H9 (cell line): ENCODE measurements at regions not wholly inside any gene's neighbourhood (a gene's known extent, or its start where the extent isn't known, plus 50 kb on each side); places are given as distances from the start of the nearest gene placed in this dataset.

Experiments used
- DNase-seq: peaks from one replicate; pipeline ENCODE4 v3.0.0-alpha.2; 2017
- H2AFZ ChIP-seq: one replicate; pipeline ENCODE4 v1.6.1; 2013; ENCODE audit warnings: mild to moderate bottlenecking, low read length, control low read depth, moderate library complexity
- H2AK5ac ChIP-seq: 2 replicates; pipeline ENCODE4 v1.6.1; 2013; ENCODE audit warnings: low read length, control low read depth, mixed read lengths; ENCODE audit not compliant: insufficient read length
- H2BK120ac ChIP-seq: one replicate; pipeline ENCODE4 v1.6.1; 2013; ENCODE audit warnings: low read depth, mild to moderate bottlenecking, low read length, control low read depth, inconsistent platforms; ENCODE audit not compliant: poor library complexity, severe bottlenecking
- H2BK12ac ChIP-seq: 2 replicates; pipeline ENCODE4 v1.6.1; 2013; ENCODE audit warnings: low read length, control low read depth, mixed read lengths, low read depth; ENCODE audit not compliant: insufficient read length
- H2BK15ac ChIP-seq: 2 replicates; pipeline ENCODE4 v1.6.1; 2013; ENCODE audit warnings: low read depth, low read length, control low read depth
- H2BK20ac ChIP-seq: one replicate; pipeline ENCODE4 v1.6.1; 2013; ENCODE audit warnings: low read depth, mild to moderate bottlenecking, low read length, control low read depth, inconsistent platforms; ENCODE audit not compliant: poor library complexity, severe bottlenecking
- H2BK5ac ChIP-seq: 2 replicates; pipeline ENCODE4 v1.6.1; 2013; ENCODE audit warnings: low read length, control low read depth, mixed read lengths; ENCODE audit not compliant: insufficient read length
- H3K14ac ChIP-seq: 2 replicates; pipeline ENCODE4 v1.6.1; 2013; ENCODE audit warnings: low read length, control low read depth; ENCODE audit not compliant: insufficient read depth
- H3K18ac ChIP-seq: 2 replicates; pipeline ENCODE4 v1.6.1; 2013; ENCODE audit warnings: low read depth, mild to moderate bottlenecking, mixed read lengths, low read length, control low read depth; ENCODE audit not compliant: insufficient read length
- H3K23ac ChIP-seq: 2 replicates; pipeline ENCODE4 v1.6.1; 2013; ENCODE audit warnings: low read length, control low read depth, mixed read lengths, low read depth; ENCODE audit not compliant: insufficient read length
- H3K23me2 ChIP-seq: 2 replicates; pipeline ENCODE4 v1.6.1; 2013; ENCODE audit warnings: low read depth, mild to moderate bottlenecking, mixed read lengths, low read length, control low read depth; ENCODE audit not compliant: insufficient read length, poor library complexity, severe bottlenecking
- H3K27ac ChIP-seq: 2 replicates; pipeline ENCODE4 v1.5.1; 2013; ENCODE audit warnings: low read length, control low read depth, mixed read lengths, low read depth; ENCODE audit not compliant: insufficient read length
- H3K27me3 ChIP-seq: 2 replicates; pipeline ENCODE4 v1.6.1; 2013; ENCODE audit warnings: low read length, control low read depth, inconsistent platforms; ENCODE audit not compliant: insufficient read depth
- H3K4ac ChIP-seq: 2 replicates; pipeline ENCODE4 v1.6.1; 2013; ENCODE audit warnings: low read depth, mild to moderate bottlenecking, control low read depth, inconsistent platforms, low read length, moderate library complexity
- H3K4me1 ChIP-seq: 2 replicates; pipeline ENCODE4 v1.6.1; 2013; ENCODE audit warnings: low read length, control low read depth, inconsistent platforms; ENCODE audit not compliant: insufficient read depth
- H3K4me2 ChIP-seq: 2 replicates; pipeline ENCODE4 v1.6.1; 2013; ENCODE audit warnings: low read length, control low read depth, mixed read lengths; ENCODE audit not compliant: insufficient read length, insufficient read depth
- H3K56ac ChIP-seq: 2 replicates; pipeline ENCODE4 v1.6.1; 2013; ENCODE audit warnings: low read depth, mild to moderate bottlenecking, mixed read lengths, low read length, control low read depth; ENCODE audit not compliant: insufficient read length
- H3K79me1 ChIP-seq: 2 replicates; pipeline ENCODE4 v1.6.1; 2013; ENCODE audit warnings: low read depth, mild to moderate bottlenecking, moderate library complexity, low read length, control low read depth, inconsistent platforms; ENCODE audit not compliant: insufficient read depth, poor library complexity, severe bottlenecking
- H3K79me2 ChIP-seq: 2 replicates; pipeline ENCODE4 v1.6.1; 2013; ENCODE audit warnings: low read length, control low read depth, inconsistent platforms; ENCODE audit not compliant: insufficient read depth
- H3K9ac ChIP-seq: 2 replicates; pipeline ENCODE4 v1.6.1; 2013; ENCODE audit warnings: low read length, control low read depth, mixed read lengths; ENCODE audit not compliant: insufficient read length; ENCODE audit errors: extremely low read depth
- H3K9me3 ChIP-seq: one replicate; pipeline ENCODE4 v1.6.1; 2013; ENCODE audit warnings: low read depth, low read length, inconsistent platforms; ENCODE audit not compliant: control insufficient read depth
- H3T11ph ChIP-seq: one replicate; pipeline ENCODE4 v1.6.1; 2013; ENCODE audit warnings: mild to moderate bottlenecking, low read length, control low read depth, inconsistent platforms
- H4K20me1 ChIP-seq: one replicate; pipeline ENCODE4 v1.6.1; 2013; ENCODE audit not compliant: control insufficient read depth, insufficient read length, insufficient read depth
- H4K5ac ChIP-seq: 2 replicates; pipeline ENCODE4 v1.6.1; 2013; ENCODE audit warnings: low read depth, mild to moderate bottlenecking, mixed read lengths, low read length, control low read depth; ENCODE audit not compliant: insufficient read length
- H4K8ac ChIP-seq: replicated peaks from 2 replicates; pipeline ENCODE4 v1.6.1; 2013; ENCODE audit warnings: low read length, control low read depth, mixed read lengths, low read depth; ENCODE audit not compliant: insufficient read length
- H4K91ac ChIP-seq: 2 replicates; pipeline ENCODE4 v1.6.1; 2013; ENCODE audit warnings: low read depth, mild to moderate bottlenecking, moderate library complexity, mixed read lengths, low read length, control low read depth; ENCODE audit not compliant: insufficient read length
- H3K27ac Mint-ChIP-seq, 3 experiments: 2 replicates in 2 of 3; 3 replicates in 1 of 3; pipeline ENCODE4 v1.8.0; 2020 to 2021; ENCODE audit warnings: mixed read lengths in 3 of 3, mild to moderate bottlenecking in 1 of 3, moderate library complexity in 1 of 3
- H3K27me3 Mint-ChIP-seq: 2 replicates; pipeline ENCODE4 v1.8.0; 2021; ENCODE audit warnings: low read depth, mild to moderate bottlenecking, moderate library complexity, mixed read lengths
- H3K36me3 Mint-ChIP-seq, 3 experiments: 2 replicates in 2 of 3; 3 replicates in 1 of 3; pipeline ENCODE4 v1.8.0; 2020 to 2021; ENCODE audit warnings: low read depth in 3 of 3, mixed read lengths in 3 of 3; ENCODE audit not compliant: insufficient read depth in 1 of 3
- H3K4me1 Mint-ChIP-seq, 2 experiments: 2 replicates each; pipeline ENCODE4 v1.8.0; 2020; ENCODE audit warnings: mixed read lengths in 2 of 2
- H3K4me3 Mint-ChIP-seq, 2 experiments: 2 replicates in 1 of 2; 3 replicates in 1 of 2; pipeline ENCODE4 v1.8.0; 2020 to 2021; ENCODE audit warnings: mild to moderate bottlenecking in 2 of 2, mixed read lengths in 2 of 2, moderate library complexity in 1 of 2
- H3K9me3 Mint-ChIP-seq, 2 experiments: 2 replicates in 1 of 2; 3 replicates in 1 of 2; pipeline ENCODE4 v1.8.0; 2020; ENCODE audit warnings: mild to moderate bottlenecking in 2 of 2, mixed read lengths in 2 of 2, moderate library complexity in 1 of 2
- CTCF ChIP-seq: fragments of 200-600 bp; sonication (generic); conservative IDR thresholded peaks from 3 replicates; pipeline ENCODE4 v1.8.0; 2021; ENCODE audit warnings: antibody characterized with exemption, mild to moderate bottlenecking
- WGBS: extraction: QIAGEN DNeasy Blood & Tissue Kit; methylation state at CpG from one replicate; pipeline ENCODE4 v1.1.7; 2013; ENCODE audit warnings: missing lambda C conversion rate, low lambda C conversion rate, mixed read lengths; ENCODE audit not compliant: insufficient read length; ENCODE audit errors: extremely low coverage; 5-methylcytosine and 5-hydroxymethylcytosine counted together

- WGBS: no CpG with 5 or more reads among the region's 10 CpGs
- H3K27me3 Mint-ChIP-seq: no peaks in the 10 kb centered on the region; the same call in 1 of the 2 replicates
- H3K9ac ChIP-seq: no peak overlapping the region
Measured at GRCh38 chr12:65533177-65533883, 254.8 kb downstream of the MSRB3 start.

More at GRCh38 chr12:65533177-65533883, 254.8 kb downstream of the MSRB3 start:
- Histone ChIP-seq H3K23me2 (no peaks in the 10 kb centered on the region), H2BK120ac (no peak overlapping the region), H3K18ac (no peak overlapping the region), H4K20me1 (no peaks in the 10 kb centered on the region), H3K27ac (no peak overlapping the region), H3K23ac (no peak overlapping the region), H2BK5ac (no peak overlapping the region), H4K91ac (no peak overlapping the region), H2AFZ (peak overlapping the region; percentile 60), H3K9me3 (no peaks in the 10 kb centered on the region), H4K5ac (no peak overlapping the region), H2BK15ac (no peak overlapping the region), H2AK5ac (no peak overlapping the region), H3K27me3 (no peaks in the 10 kb centered on the region), H3K56ac (no peak overlapping the region), H3K4me1 (peaks cover 2% of the 10 kb centered on the region; the same call in 1 of the 2 replicates), H4K8ac (no peak overlapping the region), H3T11ph (no peak overlapping the region), H3K79me1 (no peaks in the 10 kb centered on the region), H3K4me2 (no peak overlapping the region), H3K4ac (no peak overlapping the region), H3K14ac (no peak overlapping the region), H2BK12ac (no peak overlapping the region), H3K79me2 (no peaks in the 10 kb centered on the region), H2BK20ac (no peak overlapping the region)
- Mint-ChIP-seq H3K4me1 (peaks cover 17 to 24% of the 10 kb centered on the region in 2 experiments), H3K4me3 (no peak overlapping the region), H3K9me3 (peaks cover 0 to 2% of the 10 kb centered on the region in 2 experiments; a peak in 3 of 5 replicates), H3K36me3 (peaks cover 0 to 2% (median 0%) of the 10 kb centered on the region in 3 experiments; a peak in 1 of 7 replicates), H3K27ac (peak overlapping the region in 1 of 3 experiments; percentile 27; a peak in 2 of 7 replicates)
- no peak for DNase-seq
- TF ChIP-seq CTCF: no peak
